CD14-positive monocyte (primary cell): ENCODE measurements at regions not wholly inside any gene's neighbourhood (a gene's known extent, or its start where the extent isn't known, plus 50 kb on each side); places are given as distances from the start of the nearest gene placed in this dataset.

Experiments used
- DNase-seq, 3 donors: peaks; one replicate each; pipeline ENCODE4 v3.0.0-alpha.2; 2011 to 2022
- H2AFZ ChIP-seq: 2 replicates; pipeline ENCODE4 v1.6.0; 2012; ENCODE audit warnings: mild to moderate bottlenecking, low read depth, low read length, inconsistent platforms; ENCODE audit not compliant: insufficient read depth, poor library complexity, severe bottlenecking
- H3K27ac ChIP-seq, 2 donors: 1 replicate in 1 of 2; 2 replicates in 1 of 2; pipeline ENCODE4 v1.5.1; 2012 to 2013; ENCODE audit warnings: low read length in 2 of 2, control low read depth in 1 of 2, inconsistent platforms in 1 of 2, low read depth in 1 of 2, mild to moderate bottlenecking in 1 of 2
- H3K27me3 ChIP-seq, 2 donors: one replicate each; pipeline versions ENCODE4 v1.6.0 to v1.6.1; 2011 to 2013; ENCODE audit warnings: low read length in 2 of 2; ENCODE audit not compliant: control insufficient read depth in 2 of 2, insufficient read depth in 2 of 2
- H3K36me3 ChIP-seq, 2 donors: replicated peaks in 1 of 2; 1 replicate in 1 of 2; 2 replicates in 1 of 2; pipeline versions ENCODE4 v1.5.1 to v1.6.1; 2012 to 2013; ENCODE audit warnings: low read length in 2 of 2, control low read depth in 1 of 2, inconsistent platforms in 1 of 2, mild to moderate bottlenecking in 1 of 2; ENCODE audit not compliant: insufficient read depth in 2 of 2, control insufficient read depth in 1 of 2
- H3K4me1 ChIP-seq, 2 donors: 1 replicate in 1 of 2; 2 replicates in 1 of 2; pipeline versions ENCODE4 v1.5.1 to v1.6.1; 2012 to 2013; ENCODE audit warnings: low read length in 2 of 2, control low read depth in 1 of 2, inconsistent platforms in 1 of 2, mild to moderate bottlenecking in 1 of 2, moderate library complexity in 1 of 2; ENCODE audit not compliant: insufficient read depth in 2 of 2, control insufficient read depth in 1 of 2
- H3K4me2 ChIP-seq: replicated peaks from 2 replicates; pipeline ENCODE3; 2012; ENCODE audit warnings: low read length, moderate library complexity, mild to moderate bottlenecking; ENCODE audit not compliant: poor library complexity, severe bottlenecking; ENCODE audit errors: extremely low read depth
- H3K4me3 ChIP-seq, 3 experiments: fragments of 200-600 bp in 1 of 3; sonication (generic) in 1 of 3; replicated peaks in 1 of 3; 1 replicate in 2 of 3; 2 replicates in 1 of 3; pipeline ENCODE4 v1.5.1; 2011 to 2013; ENCODE audit warnings: low read length in 3 of 3, mild to moderate bottlenecking in 3 of 3, control low read depth in 2 of 3, low read depth in 2 of 3, inconsistent platforms in 1 of 3, moderate library complexity in 1 of 3
- H3K79me2 ChIP-seq: 2 replicates; pipeline ENCODE4 v1.6.0; 2012; ENCODE audit warnings: mild to moderate bottlenecking, control low read depth, inconsistent platforms, low read length, moderate library complexity; ENCODE audit not compliant: insufficient read depth
- H3K9ac ChIP-seq: 2 replicates; pipeline ENCODE4 v1.6.0; 2017; ENCODE audit warnings: low read length, mild to moderate bottlenecking; ENCODE audit not compliant: insufficient read depth, poor library complexity, severe bottlenecking
- H3K9me3 ChIP-seq, 2 donors: replicated peaks in 1 of 2; 1 replicate in 1 of 2; 2 replicates in 1 of 2; pipeline versions ENCODE4 v1.5.1 to v1.6.1; 2012 to 2013; ENCODE audit warnings: low read length in 2 of 2, control low read depth in 1 of 2; ENCODE audit not compliant: control insufficient read depth in 1 of 2, insufficient read depth in 1 of 2
- H4K20me1 ChIP-seq: 2 replicates; pipeline ENCODE4 v1.6.0; 2012; ENCODE audit warnings: mild to moderate bottlenecking, low read length, control low read depth, moderate library complexity; ENCODE audit not compliant: insufficient read depth
- H3K27ac Mint-ChIP-seq, 7 donors: one replicate each; pipeline ENCODE4 v1.8.0; 2020; ENCODE audit warnings: mild to moderate bottlenecking in 7 of 7, mixed read lengths in 7 of 7, moderate library complexity in 6 of 7, inconsistent platforms in 2 of 7
- H3K27me3 Mint-ChIP-seq, 3 donors: one replicate each; pipeline ENCODE4 v1.8.0; 2021 to 2022; ENCODE audit warnings: low read depth in 3 of 3, mild to moderate bottlenecking in 3 of 3, mixed read lengths in 3 of 3, moderate library complexity in 3 of 3, inconsistent platforms in 1 of 3
- H3K36me3 Mint-ChIP-seq, 2 donors: one replicate each; pipeline ENCODE4 v1.8.0; 2020; ENCODE audit warnings: mixed read lengths in 2 of 2, inconsistent platforms in 1 of 2, mild to moderate bottlenecking in 1 of 2
- H3K4me1 Mint-ChIP-seq: one replicate; pipeline ENCODE4 v1.8.0; 2020; ENCODE audit warnings: mild to moderate bottlenecking, mixed read lengths
- H3K4me3 Mint-ChIP-seq, 2 donors: one replicate each; pipeline ENCODE4 v1.8.0; 2020; ENCODE audit warnings: mild to moderate bottlenecking in 2 of 2, mixed read lengths in 2 of 2, moderate library complexity in 1 of 2
- H3K9me3 Mint-ChIP-seq, 7 donors: one replicate each; pipeline ENCODE4 v1.8.0; 2020 to 2022; ENCODE audit warnings: mixed read lengths in 7 of 7, mild to moderate bottlenecking in 6 of 7, moderate library complexity in 6 of 7, inconsistent platforms in 2 of 7
- CTCF ChIP-seq: fragments of 200-600 bp; IDR thresholded peaks from one replicate; pipeline ENCODE4 v1.8.0; 2022; ENCODE audit warnings: antibody characterized with exemption, mild to moderate bottlenecking
- WGBS: methylation state at CpG from one replicate; pipeline ENCODE4 v1.1.5; 2013; ENCODE audit warnings: missing lambda C conversion rate; ENCODE audit not compliant: insufficient coverage; 5-methylcytosine and 5-hydroxymethylcytosine counted together
- intact Hi-C, 2 donors: fragments of 100-400 bp; cut with micrococcal nuclease; formaldehyde crosslinking; loops; one replicate each; pipeline versions ENCODE4 v1.15.0 to v1.15.1; 2023

GRCh38 chr11:81000735-81001134, 1559.9 kb upstream of the TENM4 start:
- Mint-ChIP-seq H3K27ac (no peak overlapping the region), H3K4me3 (no peak overlapping the region), H3K9me3 (peaks cover 0 to 2% (median 0%) of the 10 kb centered on the region in 7 donors), H3K36me3 (no peaks in the 10 kb centered on the region), H3K4me1 (no peaks in the 10 kb centered on the region), H3K27me3 (no peaks in the 10 kb centered on the region)
- Histone ChIP-seq H3K36me3 (no peaks in the 10 kb centered on the region), H3K4me3 (no peak overlapping the region), H3K9me3 (no peaks in the 10 kb centered on the region), H2AFZ (no peak overlapping the region), H3K4me1 (no peaks in the 10 kb centered on the region), H3K9ac (no peak overlapping the region), H3K79me2 (no peaks in the 10 kb centered on the region), H3K4me2 (no peak overlapping the region), H4K20me1 (no peaks in the 10 kb centered on the region), H3K27ac (no peak overlapping the region), H3K27me3 (no peaks in the 10 kb centered on the region)
- intact Hi-C loops = no loop called here
- WGBS = no CpG with 5 or more reads among the region's 1 CpG
- TF ChIP-seq CTCF = no peak
- no peak for DNase-seq

GRCh38 chr11:81000334-81000733, 1559.5 kb upstream of the TENM4 start:
- H3K36me3 ChIP-seq = no peaks in the 10 kb centered on the region
- H3K4me2 ChIP-seq = no peak overlapping the region
- Mint-ChIP-seq H3K36me3 (no peaks in the 10 kb centered on the region), H3K4me1 (no peaks in the 10 kb centered on the region), H3K27ac (no peak overlapping the region), H3K27me3 (no peaks in the 10 kb centered on the region), H3K4me3 (no peak overlapping the region), H3K9me3 (peaks cover 0 to 2% (median 0%) of the 10 kb centered on the region in 7 donors)
- H3K79me2 ChIP-seq = no peaks in the 10 kb centered on the region
- no peaks in the 10 kb centered on the region for H3K9me3 ChIP-seq
- intact Hi-C loops = no loop called here
- H3K27ac ChIP-seq = no peak overlapping the region
- no peaks in the 10 kb centered on the region for H3K4me1 ChIP-seq
- no peak overlapping the region for H3K4me3 ChIP-seq
- no peaks in the 10 kb centered on the region for H4K20me1 ChIP-seq
- no peaks in the 10 kb centered on the region for H3K27me3 ChIP-seq
- no peak overlapping the region for H2AFZ ChIP-seq
- no peak for TF ChIP-seq CTCF
- no peak overlapping the region for H3K9ac ChIP-seq
- DNase-seq = no peak
